ENCODE measurements at regions not wholly inside any gene's neighbourhood (a gene's known extent, or its start where the extent isn't known, plus 50 kb on each side); places are given as distances from the start of the nearest gene placed in this dataset.

- no peak overlapping the region for H3K4me3 Mint-ChIP-seq
- no peak for DNase-seq
- Histone ChIP-seq H3K27me3 (ENCODE audit: control insufficient read depth in 2 of 2, insufficient read depth in 2 of 2, low read length in 2 of 2) (no peaks in the 10 kb centered on the region), H3K9ac (ENCODE audit: insufficient read depth, low read length, poor library complexity, severe bottlenecking) (no peak overlapping the region), H3K36me3 (replicated peaks in 1 of 2; ENCODE audit: control insufficient read depth in 1 of 2, insufficient read depth in 2 of 2, low read length in 2 of 2) (no peaks in the 10 kb centered on the region), H3K27ac (ENCODE audit: low read depth in 1 of 2, low read length in 2 of 2) (no peak overlapping the region), H3K4me1 (ENCODE audit: control insufficient read depth in 1 of 2, insufficient read depth in 2 of 2, low read length in 2 of 2) (no peaks in the 10 kb centered on the region), H3K9me3 (replicated peaks in 1 of 2; ENCODE audit: control insufficient read depth in 1 of 2, insufficient read depth in 1 of 2, low read length in 2 of 2) (peaks cover 6 to 8% of the 10 kb centered on the region in 2 donors), H4K20me1 (ENCODE audit: insufficient read depth, low read length) (no peaks in the 10 kb centered on the region), H3K4me2 (replicated peaks; ENCODE audit: extremely low read depth, low read length, poor library complexity, severe bottlenecking) (no peak overlapping the region), H3K79me2 (ENCODE audit: insufficient read depth, low read length) (no peaks in the 10 kb centered on the region), H3K4me3 (replicated peaks in 1 of 3; ENCODE audit: low read depth in 2 of 3, low read length in 3 of 3) (no peak overlapping the region), H2AFZ (ENCODE audit: insufficient read depth, low read depth, low read length, poor library complexity, severe bottlenecking) (no peak overlapping the region)
- H3K9me3 Mint-ChIP-seq, result peaks cover 0 to 10% (median 4%) of the 10 kb centered on the region in 7 donors
- 89% methylated on average over 1 of the region's 2 CpGs for WGBS (ENCODE audit: insufficient coverage)
- H3K27ac Mint-ChIP-seq, result no peak overlapping the region
- no peaks in the 10 kb centered on the region for H3K27me3 Mint-ChIP-seq (ENCODE audit: low read depth in 3 of 3)
- intact Hi-C loops (cut with micrococcal nuclease), result no loop called here
- H3K4me1 Mint-ChIP-seq, result no peaks in the 10 kb centered on the region
- TF ChIP-seq, protein P1, sequence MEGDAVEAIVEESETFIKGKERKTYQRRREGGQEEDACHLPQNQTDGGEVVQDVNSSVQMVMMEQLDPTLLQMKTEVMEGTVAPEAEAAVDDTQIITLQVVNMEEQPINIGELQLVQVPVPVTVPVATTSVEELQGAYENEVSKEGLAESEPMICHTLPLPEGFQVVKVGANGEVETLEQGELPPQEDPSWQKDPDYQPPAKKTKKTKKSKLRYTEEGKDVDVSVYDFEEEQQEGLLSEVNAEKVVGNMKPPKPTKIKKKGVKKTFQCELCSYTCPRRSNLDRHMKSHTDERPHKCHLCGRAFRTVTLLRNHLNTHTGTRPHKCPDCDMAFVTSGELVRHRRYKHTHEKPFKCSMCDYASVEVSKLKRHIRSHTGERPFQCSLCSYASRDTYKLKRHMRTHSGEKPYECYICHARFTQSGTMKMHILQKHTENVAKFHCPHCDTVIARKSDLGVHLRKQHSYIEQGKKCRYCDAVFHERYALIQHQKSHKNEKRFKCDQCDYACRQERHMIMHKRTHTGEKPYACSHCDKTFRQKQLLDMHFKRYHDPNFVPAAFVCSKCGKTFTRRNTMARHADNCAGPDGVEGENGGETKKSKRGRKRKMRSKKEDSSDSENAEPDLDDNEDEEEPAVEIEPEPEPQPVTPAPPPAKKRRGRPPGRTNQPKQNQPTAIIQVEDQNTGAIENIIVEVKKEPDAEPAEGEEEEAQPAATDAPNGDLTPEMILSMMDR (IDR thresholded peaks at IDR 0.05), result no peak
- H3K36me3 Mint-ChIP-seq, result no peaks in the 10 kb centered on the region
These were observed 509.0 kb upstream of the KIF2B start for GRCh38 chr17:53313746-53314145.

- H3K4me1 ChIP-seq (ENCODE audit: control insufficient read depth in 1 of 2, insufficient read depth in 2 of 2, low read length in 2 of 2), result no peaks in the 10 kb centered on the region
- no peaks in the 10 kb centered on the region for H3K9me3 ChIP-seq (replicated peaks in 1 of 2; ENCODE audit: control insufficient read depth in 1 of 2, insufficient read depth in 1 of 2, low read length in 2 of 2)
- H3K79me2 ChIP-seq (ENCODE audit: insufficient read depth, low read length), result no peaks in the 10 kb centered on the region
- no peaks in the 10 kb centered on the region for H3K27me3 Mint-ChIP-seq (ENCODE audit: low read depth in 3 of 3)
- no peaks in the 10 kb centered on the region for H4K20me1 ChIP-seq (ENCODE audit: insufficient read depth, low read length)
- no peaks in the 10 kb centered on the region for H3K36me3 Mint-ChIP-seq
- no peak overlapping the region for H3K27ac Mint-ChIP-seq
- no peak overlapping the region for H2AFZ ChIP-seq (ENCODE audit: insufficient read depth, low read depth, low read length, poor library complexity, severe bottlenecking)
- TF ChIP-seq, protein P1 (IDR thresholded peaks at IDR 0.05), result no peak
- no peak overlapping the region for H3K27ac ChIP-seq (ENCODE audit: low read depth in 1 of 2, low read length in 2 of 2)
- no peaks in the 10 kb centered on the region for H3K36me3 ChIP-seq (replicated peaks in 1 of 2; ENCODE audit: control insufficient read depth in 1 of 2, insufficient read depth in 2 of 2, low read length in 2 of 2)
- intact Hi-C loops (cut with micrococcal nuclease), result no loop called here
- no peak overlapping the region for H3K4me3 Mint-ChIP-seq
- no peaks in the 10 kb centered on the region for H3K9me3 Mint-ChIP-seq
- H3K4me2 ChIP-seq (replicated peaks; ENCODE audit: extremely low read depth, low read length, poor library complexity, severe bottlenecking), result no peak overlapping the region
- no peak for DNase-seq
- H3K9ac ChIP-seq (ENCODE audit: insufficient read depth, low read length, poor library complexity, severe bottlenecking), result no peak overlapping the region
- H3K27me3 ChIP-seq (ENCODE audit: control insufficient read depth in 2 of 2, insufficient read depth in 2 of 2, low read length in 2 of 2), result no peaks in the 10 kb centered on the region
- no CpG with 5 or more reads among the region's 1 CpG for whole genome bisulfite sequencing (ENCODE audit: insufficient coverage)
- no peak overlapping the region for H3K4me3 ChIP-seq (replicated peaks in 1 of 3; ENCODE audit: low read depth in 2 of 3, low read length in 3 of 3)
- no peaks in the 10 kb centered on the region for H3K4me1 Mint-ChIP-seq
These were observed 544.3 kb upstream of the KIF2B start for GRCh38 chr17:53278466-53278865.
